Activated CD4-positive, alpha-beta T cell treated with anti-CD3 and anti-CD28 coated beads for 4 hours (primary cell): ENCODE measurements at regions not wholly inside any gene's neighbourhood (a gene's known extent, or its start where the extent isn't known, plus 50 kb on each side); places are given as distances from the start of the nearest gene placed in this dataset.

Experiments
- DNase-seq, 2 donors: peaks; one replicate each; pipeline ENCODE4 v3.0.0-alpha.2; 2020

DNA sequence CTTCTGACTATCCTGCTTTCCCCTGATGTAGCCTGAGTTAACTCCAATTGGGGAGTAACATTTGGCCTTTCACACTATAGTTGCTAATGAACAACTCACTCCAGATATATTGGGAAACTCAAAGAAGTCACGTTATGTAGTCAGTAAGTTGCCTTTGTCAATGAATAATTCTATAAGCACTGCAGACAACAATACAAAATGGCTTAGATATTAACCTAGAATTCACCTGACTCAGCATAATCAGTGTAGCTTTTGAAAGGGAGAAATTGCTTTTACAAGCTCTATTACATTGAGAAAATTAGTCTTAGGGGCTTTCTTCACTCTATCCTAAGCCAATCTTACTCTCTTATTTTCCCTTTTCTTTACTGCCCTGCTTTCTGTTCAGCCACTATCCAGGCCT is 303.5 kb upstream of the NR5A2 start:
- no peak for DNase-seq

DNA sequence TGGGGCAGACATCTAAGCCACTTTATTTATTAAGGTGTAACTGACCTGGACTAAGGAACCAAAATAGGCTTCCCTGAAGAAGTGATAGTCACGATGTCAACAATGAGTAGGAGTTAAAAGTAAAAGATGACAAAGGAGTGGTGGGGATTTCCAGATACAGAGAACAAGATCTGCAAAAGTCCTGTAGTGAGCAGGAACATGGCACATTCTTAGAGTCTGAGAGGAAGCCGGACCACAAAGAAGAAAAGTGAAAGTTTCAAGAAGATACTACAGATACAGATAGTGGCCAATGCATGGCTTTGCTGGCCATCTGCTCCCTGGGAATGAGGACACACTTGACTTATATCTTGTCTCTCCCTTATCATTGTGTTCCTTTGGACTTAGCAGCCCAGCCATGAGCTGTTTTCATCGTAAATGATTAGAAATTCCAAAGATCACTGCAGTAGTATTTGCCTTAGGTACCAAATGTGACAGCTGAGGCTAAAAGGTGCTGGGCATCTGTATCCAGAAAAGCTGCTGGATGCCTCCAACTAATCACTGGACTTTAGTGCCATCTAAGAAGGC is 302.4 kb upstream of the NR5A2 start:
- no peak for DNase-seq

DNA sequence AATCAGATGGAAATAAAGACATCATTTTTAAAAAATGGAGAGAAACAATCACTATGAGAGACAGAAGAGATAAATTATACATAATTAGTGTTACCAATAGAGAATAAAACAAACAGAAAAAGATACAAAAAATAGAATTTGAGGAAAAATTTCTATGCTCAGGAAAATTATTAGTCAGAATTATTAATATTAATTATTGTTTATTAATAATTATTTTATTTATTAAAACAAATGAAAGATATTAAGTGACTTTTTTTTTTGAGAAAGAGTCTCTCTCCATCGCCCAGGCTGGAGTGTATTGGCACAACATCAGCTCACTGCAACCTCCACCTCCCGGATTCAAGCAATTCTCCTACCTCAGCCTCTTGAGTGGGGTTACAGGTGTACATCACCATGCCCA is 299.8 kb upstream of the NR5A2 start:
- no peak for DNase-seq

DNA sequence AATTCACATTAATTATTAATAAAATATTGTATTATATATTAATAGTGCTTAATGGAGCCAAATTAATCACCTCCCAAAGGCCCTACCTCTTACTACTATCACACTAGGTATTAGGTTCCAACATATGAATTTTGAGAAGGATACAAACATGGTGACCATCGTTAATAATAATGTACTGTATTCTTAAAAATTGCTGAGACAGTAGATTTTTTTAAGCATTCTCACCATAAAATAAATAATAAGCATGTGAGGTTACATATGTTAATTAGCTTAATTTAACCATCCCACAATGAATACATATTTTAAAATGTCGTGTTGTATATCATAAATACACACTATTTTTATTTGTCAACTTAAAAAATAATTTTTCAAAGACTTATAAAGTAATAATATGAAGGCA is 299.2 kb upstream of the NR5A2 start:
- no peak for DNase-seq

DNA sequence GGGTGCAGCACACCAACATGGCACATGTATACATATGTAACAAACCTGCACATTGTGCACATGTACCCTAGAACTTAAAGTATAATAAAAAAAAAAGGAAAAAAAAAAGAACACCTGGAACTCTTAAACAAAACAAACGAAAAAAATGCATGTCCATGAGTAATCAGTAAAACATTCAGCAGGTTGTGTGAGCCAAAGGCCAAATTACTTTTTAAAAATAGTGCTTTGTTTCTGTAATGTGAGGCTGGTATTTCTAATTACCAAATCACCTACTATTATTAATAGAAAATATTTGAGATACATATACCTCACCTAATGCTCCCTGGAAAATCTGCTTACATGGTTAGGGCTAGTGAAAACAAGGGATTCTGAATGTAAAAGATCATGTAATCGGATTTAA is 294.4 kb upstream of the NR5A2 start:
- DNase-seq, result no peak

DNA sequence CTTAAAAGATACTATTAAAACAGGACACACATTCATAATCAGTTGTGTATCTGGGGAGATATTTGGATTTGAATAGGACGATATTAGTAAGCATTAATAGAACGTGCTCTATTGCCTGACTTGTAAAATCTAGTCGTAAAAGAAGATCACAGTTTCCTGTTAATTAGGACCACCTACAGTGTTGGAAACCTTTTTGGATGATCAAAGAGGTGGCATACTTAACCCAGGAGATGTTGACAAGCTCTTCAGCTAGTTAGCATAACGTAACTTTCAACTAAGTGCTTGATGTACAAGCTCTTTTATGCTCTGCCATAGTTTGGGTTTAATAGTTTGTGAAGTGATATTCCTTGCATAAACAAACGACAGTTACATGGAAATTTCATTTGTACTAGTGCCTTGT is 293.3 kb upstream of the NR5A2 start:
- DNase-seq, result no peak

DNA sequence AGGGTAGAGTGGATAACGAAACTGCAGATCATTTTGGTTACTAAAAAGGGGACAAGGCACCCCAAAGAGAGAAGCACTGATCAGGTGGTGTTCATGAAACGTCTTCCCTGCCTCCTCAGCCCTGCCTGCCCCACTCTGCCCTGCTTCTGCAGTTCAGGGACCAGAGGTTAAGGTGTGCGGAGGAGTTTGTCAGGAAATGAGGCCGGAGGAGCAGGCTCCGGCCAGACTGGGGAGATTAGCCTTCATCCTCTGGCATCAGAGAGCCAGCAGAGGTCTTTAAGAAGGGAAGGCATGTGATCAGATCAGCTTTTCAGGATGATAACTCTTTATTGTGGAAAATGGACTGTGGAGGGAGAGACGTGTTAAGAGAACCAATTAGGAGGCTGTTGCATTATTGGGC is 291.9 kb upstream of the NR5A2 start:
- DNase-seq, result no peak

DNA sequence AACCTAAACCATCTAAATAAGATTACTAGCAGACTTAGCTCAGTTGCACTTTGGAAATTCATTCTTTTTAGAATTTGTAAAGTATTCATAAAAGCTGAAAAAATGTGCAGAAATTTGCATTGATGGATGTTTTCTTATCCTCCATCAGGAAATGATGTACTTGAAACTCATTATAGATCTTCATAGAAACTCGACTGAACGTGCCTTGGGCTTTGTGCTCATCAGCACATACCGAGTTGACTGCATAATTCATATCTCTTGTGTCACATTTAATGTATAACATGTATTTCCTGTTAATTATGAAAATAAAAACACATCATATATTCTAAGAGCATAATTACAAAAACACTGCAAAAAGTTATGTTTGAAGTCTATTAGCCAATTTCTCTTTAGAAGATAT is 290.9 kb upstream of the NR5A2 start:
- no peak for DNase-seq

DNA sequence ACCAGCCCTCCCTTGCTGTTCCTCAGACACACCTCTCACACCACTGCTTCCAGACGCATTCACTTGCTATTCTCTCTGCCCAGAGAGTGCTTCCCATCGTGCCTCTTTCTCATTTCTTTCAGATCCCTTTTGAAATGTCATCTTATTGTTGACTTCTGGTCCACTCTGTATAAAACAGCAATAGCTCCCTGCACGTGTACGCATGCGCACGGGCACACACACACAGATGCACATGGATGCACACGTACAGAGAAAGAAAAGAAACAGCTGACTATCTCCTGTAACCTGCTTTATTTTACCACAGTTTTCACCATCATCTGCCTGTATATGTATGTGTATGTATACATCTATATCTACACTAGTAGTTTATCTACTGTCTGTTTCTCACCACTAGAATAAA is 285.9 kb upstream of the NR5A2 start:
- no peak for DNase-seq

DNA sequence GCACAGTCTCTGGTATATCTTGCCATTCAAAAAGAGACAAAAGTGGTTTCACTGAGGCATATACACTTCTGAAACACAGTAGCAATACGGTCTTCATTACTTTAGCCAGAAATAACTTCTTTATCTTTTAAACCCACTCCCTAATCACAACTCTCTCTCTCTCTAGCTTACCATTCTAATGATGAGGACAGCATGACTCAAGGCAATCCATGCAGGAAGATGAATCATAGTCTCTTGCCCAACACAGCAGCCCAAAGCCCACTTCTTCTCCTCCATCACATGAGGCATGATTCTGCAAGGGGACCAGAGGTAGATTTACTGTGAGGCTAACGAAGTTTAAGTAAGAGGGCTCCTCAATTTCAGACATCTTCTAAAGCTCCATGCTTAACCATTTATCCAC is 285.0 kb upstream of the NR5A2 start:
- DNase-seq, result no peak

DNA sequence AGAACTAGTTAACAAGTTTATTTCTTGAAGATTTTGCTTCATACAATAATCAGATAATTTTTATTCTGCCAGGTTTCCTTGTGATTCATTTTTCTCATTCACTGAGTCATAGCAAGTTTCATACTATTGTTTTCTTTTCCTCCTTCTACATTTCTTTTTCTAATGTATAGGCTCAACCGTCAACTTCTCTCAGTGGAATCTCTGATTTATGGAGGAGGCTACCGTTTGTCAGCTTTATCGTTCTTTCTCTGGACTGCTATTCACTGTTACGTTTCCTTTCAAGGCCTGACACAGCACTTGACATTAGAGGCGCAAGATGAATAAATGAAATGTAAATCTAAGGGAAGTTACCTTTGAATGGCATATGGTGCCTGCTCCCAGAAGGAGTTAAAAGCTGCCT is 284.3 kb upstream of the NR5A2 start:
- DNase-seq, result no peak

DNA sequence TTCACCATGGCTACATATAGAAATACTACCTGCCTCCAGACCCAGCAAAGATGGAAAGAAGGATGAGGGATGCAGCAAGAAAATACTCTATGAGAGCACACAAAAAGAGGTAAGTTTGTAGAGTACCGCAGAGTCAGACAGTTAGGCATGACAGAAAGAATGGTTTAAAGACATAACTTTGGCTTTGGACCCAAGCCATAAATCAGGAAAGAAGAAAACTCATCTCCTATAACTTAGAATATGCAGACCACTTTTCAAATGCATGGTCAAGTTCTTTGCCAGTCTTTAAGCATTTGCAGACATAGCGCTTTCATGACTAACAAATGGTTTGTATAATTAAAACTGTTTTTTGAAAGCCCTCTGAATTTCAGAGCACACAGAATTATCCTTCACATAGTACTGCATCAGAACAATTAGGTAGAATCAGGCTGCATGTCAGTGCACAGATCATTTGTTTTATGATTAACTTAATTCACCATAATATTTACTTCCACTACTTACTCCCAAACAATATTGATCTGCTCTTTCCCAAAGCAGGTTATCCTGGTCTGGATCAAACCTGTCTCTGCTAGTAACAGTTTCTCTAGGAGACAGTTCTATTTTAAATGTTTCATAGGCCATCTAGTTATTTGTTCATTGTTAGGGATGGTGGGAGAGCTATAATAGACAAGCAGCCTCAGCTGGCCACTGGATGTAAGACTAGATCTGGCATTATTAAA is 280.7 kb upstream of the NR5A2 start:
- no peak for DNase-seq

DNA sequence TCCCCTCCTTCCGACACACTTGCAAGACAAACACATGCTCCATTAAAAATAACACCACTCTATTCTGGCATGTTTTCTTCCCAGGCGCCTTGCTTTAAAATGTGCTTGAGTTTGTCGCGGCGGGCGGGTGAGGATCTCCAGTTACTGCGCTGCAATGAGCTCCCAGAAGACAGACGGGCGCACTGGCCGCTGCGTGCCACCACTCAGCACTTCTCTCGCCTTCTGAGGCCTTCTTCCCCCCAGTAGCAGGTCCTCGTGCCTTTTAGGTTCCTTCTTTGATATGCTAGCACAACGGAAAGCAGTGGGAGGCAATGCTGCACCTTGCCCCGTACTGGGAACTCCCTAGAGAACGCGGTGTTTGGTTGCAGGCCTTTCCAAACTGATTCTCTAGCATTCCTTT is 279.5 kb upstream of the NR5A2 start:
- DNase-seq, result no peak

DNA sequence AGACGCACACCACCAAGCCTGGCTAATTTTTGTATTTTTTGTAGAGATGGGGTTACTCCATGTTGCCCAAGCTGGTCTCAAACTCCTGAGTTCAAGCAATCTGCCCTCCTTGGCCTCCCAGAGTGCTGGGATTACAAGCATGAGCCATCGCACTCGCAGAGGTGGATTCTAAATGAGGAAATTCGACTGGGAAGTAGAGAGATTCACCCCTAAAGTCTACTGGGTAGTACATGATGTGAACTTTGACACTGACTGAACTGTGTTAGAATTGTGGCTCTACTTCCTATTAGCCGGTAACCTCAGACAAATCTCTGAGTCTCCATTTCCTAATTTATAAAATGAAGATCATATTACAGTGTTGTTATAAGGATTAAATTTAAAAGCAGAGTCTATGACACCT is 276.0 kb upstream of the NR5A2 start:
- no peak for DNase-seq

DNA sequence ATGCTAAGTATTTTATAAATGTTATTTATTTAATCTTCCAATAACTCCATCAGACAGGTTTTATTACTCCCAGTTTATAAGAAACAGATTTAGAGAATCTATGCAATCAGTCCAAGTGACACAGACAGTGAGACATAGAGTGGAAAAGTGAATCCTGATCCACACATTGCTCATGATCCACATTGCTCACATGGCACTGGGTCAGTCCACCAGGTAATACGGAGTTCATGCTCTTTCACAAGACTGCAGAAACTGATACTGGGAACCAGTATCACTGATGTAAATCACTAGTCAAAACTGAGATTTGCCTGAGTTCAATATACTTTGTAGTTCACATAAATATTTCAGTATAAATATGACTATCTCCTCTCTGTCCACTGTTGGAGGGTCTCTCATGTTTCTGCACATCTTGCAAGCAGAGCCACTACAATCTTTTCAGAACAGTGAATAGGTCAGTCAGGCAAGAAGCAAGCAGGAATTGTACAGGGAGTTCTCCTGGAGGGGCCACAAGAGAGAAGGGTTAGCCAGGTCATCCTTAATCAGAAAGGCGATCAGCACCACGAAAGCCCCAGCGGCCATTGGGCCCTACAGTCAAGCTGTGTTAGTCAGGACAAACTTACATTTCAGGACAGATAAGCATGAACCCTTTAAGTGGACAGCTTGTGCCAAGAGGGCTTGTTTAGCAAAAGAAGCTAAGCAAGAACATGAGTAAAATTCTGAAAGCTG is 275.4 kb upstream of the NR5A2 start:
- no peak for DNase-seq

DNA sequence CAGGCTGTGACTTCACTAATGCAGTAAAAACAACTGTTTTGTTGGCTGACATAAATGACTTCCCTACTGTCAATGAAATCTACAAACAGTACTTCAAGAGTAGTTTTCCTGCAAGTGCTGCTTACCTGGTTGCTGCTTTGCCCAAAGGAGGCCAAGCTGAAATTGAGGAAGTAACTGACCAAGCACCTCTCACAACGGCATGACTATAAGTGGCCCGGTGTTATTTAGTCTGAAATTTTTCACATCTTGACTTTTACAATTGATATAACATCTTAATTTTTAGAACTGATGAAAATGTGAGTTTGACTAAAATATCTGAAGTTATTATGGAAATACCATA is 274.9 kb upstream of the NR5A2 start:
- DNase-seq, result no peak

DNA sequence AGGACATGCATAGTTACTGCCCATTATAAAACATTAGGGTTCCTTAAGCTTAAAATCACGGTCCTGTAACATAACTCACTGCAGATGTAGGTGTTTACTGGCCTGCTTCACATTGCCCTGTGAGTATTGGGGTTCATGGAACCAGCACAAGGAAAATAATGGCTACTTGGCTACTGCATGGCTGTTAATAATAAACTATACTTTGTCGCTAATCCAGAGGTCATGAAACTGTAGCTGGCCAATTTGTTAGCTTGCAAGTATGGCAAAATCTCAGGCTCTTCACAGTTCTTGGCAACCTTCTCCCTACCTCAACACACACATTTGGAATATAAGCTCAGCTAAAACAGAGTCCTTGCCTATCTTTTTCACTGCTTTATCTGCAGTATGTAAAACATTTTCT is 274.0 kb upstream of the NR5A2 start:
- no peak for DNase-seq

DNA sequence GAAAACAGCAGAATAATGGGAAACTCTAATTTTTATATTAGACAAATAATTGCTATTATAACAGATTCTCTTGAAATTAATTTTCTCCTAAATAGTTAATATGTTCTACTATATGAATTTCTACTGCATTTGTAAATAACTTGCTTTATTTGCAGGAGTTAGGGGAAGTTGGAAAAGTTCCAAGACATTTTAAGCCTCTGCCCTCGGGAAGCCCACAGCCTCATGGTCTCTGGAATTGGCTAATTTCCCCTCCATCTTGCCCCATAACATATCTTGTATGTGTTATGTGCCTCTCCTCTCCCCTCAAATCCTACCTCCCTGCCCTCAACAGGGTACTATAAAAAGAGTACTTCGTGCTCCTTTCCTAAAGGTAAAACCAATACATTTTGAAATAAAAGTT is 271.4 kb upstream of the NR5A2 start:
- no peak for DNase-seq

DNA sequence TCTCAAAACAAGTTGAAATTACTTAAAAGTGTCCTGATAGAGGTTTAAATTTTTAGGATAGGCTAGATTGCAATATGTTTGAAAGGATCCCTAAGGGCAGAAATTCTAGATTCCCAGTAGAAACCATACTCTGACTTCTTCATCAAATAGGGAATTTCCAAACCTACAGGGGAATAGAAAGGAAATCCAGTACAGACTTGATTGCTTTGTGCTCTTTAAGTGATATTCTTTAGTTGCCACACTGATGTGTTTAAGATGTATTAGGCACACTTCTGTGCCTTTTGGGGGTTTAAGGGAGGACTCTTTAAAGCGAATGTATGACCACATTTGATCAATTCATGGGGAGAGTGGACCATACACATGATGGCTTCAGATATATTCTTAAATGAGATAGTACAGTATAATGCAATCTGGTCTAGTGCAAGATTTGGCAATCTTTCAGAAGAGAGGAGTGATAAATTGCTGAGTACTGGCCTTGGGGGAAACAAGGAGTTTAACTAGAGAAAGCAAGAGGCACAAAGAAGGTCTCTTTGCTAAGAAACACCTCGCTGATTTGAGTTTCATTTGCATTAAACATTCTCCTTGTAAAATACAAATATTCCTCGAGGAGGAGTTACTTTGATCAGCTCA is 268.8 kb upstream of the NR5A2 start:
- no peak for DNase-seq

DNA sequence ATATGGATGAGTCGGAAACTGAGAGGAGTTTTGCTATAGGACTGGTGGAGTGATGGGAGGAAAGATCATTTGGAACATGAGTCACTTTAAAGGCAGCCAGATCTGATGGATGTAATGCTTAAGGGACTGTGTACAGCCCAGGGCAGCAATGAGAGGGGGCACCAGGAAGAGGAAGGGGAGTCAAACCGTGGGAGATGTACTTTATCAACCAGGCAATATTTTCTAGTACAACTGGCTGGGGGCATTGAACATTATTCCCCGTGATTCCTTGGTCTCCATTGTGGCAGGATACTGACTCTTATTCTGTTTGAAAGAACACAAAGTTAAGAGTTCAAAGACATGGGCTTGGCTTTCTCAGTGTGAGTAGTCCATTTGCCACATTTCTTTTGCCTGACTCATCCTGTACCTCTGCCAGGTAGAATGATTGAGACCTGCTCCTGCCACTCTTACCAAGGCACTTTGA is 268.2 kb upstream of the NR5A2 start:
- DNase-seq, result no peak

DNA sequence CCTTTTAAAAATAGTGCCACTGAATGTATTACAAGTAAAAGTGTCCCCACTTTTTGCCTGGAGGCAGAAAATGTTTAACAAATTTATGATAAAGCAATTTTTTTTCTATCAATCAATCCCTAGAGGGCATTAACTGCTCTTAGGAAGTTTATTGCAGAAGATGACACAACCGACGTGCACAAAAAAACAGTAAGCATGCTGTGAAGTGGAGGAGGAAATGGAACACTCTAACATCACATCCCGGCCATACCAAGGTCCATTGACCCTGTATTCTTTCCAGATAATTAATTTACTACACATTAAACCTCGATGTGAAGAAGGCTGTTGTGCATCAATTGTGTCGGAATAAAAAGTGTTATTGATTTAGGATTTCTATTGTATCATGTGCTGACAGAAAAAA is 264.9 kb upstream of the NR5A2 start:
- no peak for DNase-seq

DNA sequence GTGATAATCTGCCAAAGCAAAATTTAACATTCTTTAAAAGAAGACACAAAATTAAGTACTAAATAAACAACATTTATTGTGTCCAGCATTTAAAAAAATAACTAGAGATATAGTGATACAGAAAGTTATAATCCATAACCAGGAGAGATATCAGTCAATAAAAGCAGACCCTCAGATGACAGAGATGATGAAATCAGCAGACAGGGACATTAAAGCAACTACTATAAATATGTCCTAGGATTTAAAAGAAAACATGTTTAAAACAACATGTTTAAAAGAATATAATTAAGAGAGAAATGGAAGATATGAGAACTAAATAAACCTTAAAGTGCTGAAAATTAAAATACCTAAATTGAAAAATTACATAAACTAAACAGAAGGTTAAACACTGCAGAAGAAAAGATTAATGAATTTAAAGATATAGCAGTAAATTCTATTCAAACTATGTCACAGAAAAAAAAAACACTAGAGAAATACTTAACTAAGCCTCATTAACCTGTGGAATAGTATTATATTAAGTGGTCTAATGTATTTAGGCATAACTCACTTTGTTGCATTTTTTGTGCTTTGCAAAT is 261.2 kb upstream of the NR5A2 start:
- DNase-seq, result no peak

DNA sequence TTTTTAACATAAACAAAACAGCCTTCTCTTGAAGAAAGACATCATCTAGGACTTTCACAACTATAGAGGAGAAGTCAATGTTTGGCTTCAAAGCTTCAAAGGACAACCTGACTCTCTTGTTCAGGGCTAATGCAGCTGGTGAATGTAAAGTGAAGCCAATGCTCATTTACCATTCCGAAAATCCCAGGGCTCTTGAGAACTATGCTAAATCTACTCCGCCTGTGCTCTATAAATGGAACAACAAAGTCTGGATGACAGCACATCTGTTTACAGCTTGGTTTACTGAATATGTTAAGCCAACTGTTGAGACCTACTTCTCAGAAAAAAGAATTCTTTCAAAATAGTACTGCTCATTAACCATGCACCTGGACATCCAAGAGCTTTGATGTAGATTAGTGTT is 259.8 kb upstream of the NR5A2 start:
- no peak for DNase-seq
